K562 (cell line): ENCODE measurements at regions not wholly inside any gene's neighbourhood (a gene's known extent, or its start where the extent isn't known, plus 50 kb on each side); places are given as distances from the start of the nearest gene placed in this dataset.

Experiments
- ATAC-seq: fragments of 200-7000 bp; cut with Tn5 transposase; 3 replicates; pipeline ENCODE4 v1.9.1; 2020; ENCODE audit warnings: moderate library complexity
- BruUV-seq: library from RNA; stranded (reverse); fragments of 400-500 nt; replicated peaks from 2 replicates; lab custom pipeline; 2021; lab: Mats Ljungman, UMichigan
- CTCF ChIA-PET: fragments of 300-600 bp; formaldehyde crosslinking; extraction: SDS; loops from one replicate; lab custom pipeline; 2021; ENCODE audit warnings: low intra/inter-chr PET ratio; lab: Yijun Ruan, JAX
- POLR2A ChIA-PET: fragments of 300-600, 350-650 bp; sonication (Branson Sonifier 250); formaldehyde crosslinking; extraction: SDS; loops from one replicate; lab custom pipeline; 2021; ENCODE audit warnings: antibody characterized with exemption, inconsistent platforms; lab: Yijun Ruan, JAX
- DNase-seq, 4 experiments: peaks; one replicate each; pipeline versions ENCODE4 v3.0.0 to v3.0.0-alpha.2; 2011 to 2018; ENCODE audit warnings: low spot score in 3 of 4, mixed read lengths in 3 of 4; ENCODE audit errors: extremely low read depth in 1 of 4
- FAIRE-seq: peaks from 2 replicates; lab custom pipeline; 2011; peaks lifted over from hg19 to GRCh38; lab: Jason Lieb, UNC
- H2AFZ ChIP-seq: 2 replicates; pipeline ENCODE4 v1.6.0; 2011; ENCODE audit warnings: low read depth, low read length, control low read depth, inconsistent platforms
- H3K27ac ChIP-seq: fragments of 200-600 bp; 3 replicates; pipeline ENCODE4 v1.8.0; 2011; ENCODE audit warnings: low read depth, mild to moderate bottlenecking, control low read depth, inconsistent platforms, low read length, moderate library complexity, mixed read lengths; ENCODE audit errors: extremely low read depth
- H3K27me3 ChIP-seq, 2 experiments: fragments of 300-600 bp in 1 of 2; 2 replicates in 1 of 2; 3 replicates in 1 of 2; pipeline versions ENCODE4 v1.6.0 to v1.8.0; 2011; ENCODE audit warnings: inconsistent platforms in 2 of 2, low read length in 2 of 2, mild to moderate bottlenecking in 1 of 2, mixed read lengths in 1 of 2, moderate library complexity in 1 of 2; ENCODE audit not compliant: control insufficient read depth in 2 of 2, insufficient read depth in 2 of 2
- H3K36me3 ChIP-seq: fragments of 300-600 bp; 3 replicates; pipeline ENCODE4 v1.8.0; 2011; ENCODE audit warnings: mild to moderate bottlenecking, low read length, inconsistent platforms; ENCODE audit not compliant: control insufficient read depth, insufficient read depth
- H3K4me1 ChIP-seq, 2 experiments: fragments of 200-600 bp in 1 of 2; replicated peaks in 1 of 2; 2 replicates in 1 of 2; 3 replicates in 1 of 2; pipeline versions ENCODE4 v1.5.1 to v1.8.0; 2011; ENCODE audit warnings: inconsistent platforms in 2 of 2, low read length in 2 of 2, mild to moderate bottlenecking in 1 of 2, mixed read lengths in 1 of 2, moderate library complexity in 1 of 2; ENCODE audit not compliant: control insufficient read depth in 2 of 2, insufficient read depth in 2 of 2
- H3K4me2 ChIP-seq: 2 replicates; pipeline ENCODE4 v1.6.1; 2011; ENCODE audit warnings: low read length, control low read depth, inconsistent platforms, mixed read lengths; ENCODE audit not compliant: insufficient read depth
- H3K4me3 ChIP-seq: fragments of 200-600 bp; sonication (generic), shearing (Covaris generic); 2 replicates; pipeline ENCODE4 v1.5.1; 2016; ENCODE audit warnings: control low read depth, inconsistent platforms
- H3K79me2 ChIP-seq: fragments of 200-600 bp; 3 replicates; pipeline ENCODE4 v1.8.0; 2011; ENCODE audit warnings: low read length, inconsistent platforms; ENCODE audit not compliant: control insufficient read depth, insufficient read depth
- H3K9ac ChIP-seq, 2 experiments: 2 replicates each; pipeline versions ENCODE4 v1.6.0 to v1.6.1; 2011; ENCODE audit warnings: low read depth in 2 of 2, low read length in 2 of 2, control low read depth in 1 of 2, inconsistent platforms in 1 of 2, mild to moderate bottlenecking in 1 of 2, mixed read lengths in 1 of 2; ENCODE audit not compliant: insufficient read depth in 1 of 2
- H3K9me1 ChIP-seq: one replicate; pipeline ENCODE4 v1.6.0; 2011; ENCODE audit warnings: inconsistent platforms, mild to moderate bottlenecking, low read length, moderate library complexity; ENCODE audit not compliant: control insufficient read depth, insufficient read depth
- H3K9me3 ChIP-seq: replicated peaks from 2 replicates; pipeline ENCODE4 v1.5.1; 2011; ENCODE audit warnings: low read depth, low read length, inconsistent platforms; ENCODE audit not compliant: control insufficient read depth, insufficient read depth
- H4K20me1 ChIP-seq: replicated peaks from 2 replicates; pipeline ENCODE4 v1.6.1; 2011; ENCODE audit warnings: low read length, inconsistent platforms, mixed read lengths; ENCODE audit not compliant: control insufficient read depth, insufficient read depth
- CSDE1 ChIP-seq, 2 experiments: fragments of 450-650 bp; IDR thresholded peaks; 2 replicates each; pipeline ENCODE4 v1.6.1; 2016; ENCODE audit warnings: mild to moderate bottlenecking in 1 of 2
- HDAC2 ChIP-seq: fragments of 450-650 bp; IDR thresholded peaks from 2 replicates; pipeline ENCODE4 v1.6.1; 2016; ENCODE audit warnings: mild to moderate bottlenecking
- JUN ChIP-seq, 2 experiments: sonication (generic) in 1 of 2; formaldehyde crosslinking in 1 of 2; IDR thresholded peaks; 2 replicates each; pipeline versions ENCODE4 v1.6.1 to v1.8.0; 2012 to 2022; ENCODE audit warnings: borderline replicate concordance in 2 of 2, mild to moderate bottlenecking in 2 of 2, improper control_type of control experiment in 1 of 2, low read depth in 1 of 2, low read length in 1 of 2, missing genetic modification reagents in 1 of 2
- KDM5B ChIP-seq: fragments of 200-600 bp; sonication (generic); IDR thresholded peaks from 2 replicates; pipeline ENCODE4 v1.6.1; 2012; ENCODE audit warnings: low read depth, mild to moderate bottlenecking, moderate library complexity, low read length, control low read depth, inconsistent platforms; ENCODE audit not compliant: insufficient replicate concordance
- MCM3 ChIP-seq: fragments of 450-650 bp; IDR thresholded peaks from 2 replicates; pipeline ENCODE4 v1.6.1; 2016
- ZFP1 ChIP-seq: fragments of 450-650 bp; formaldehyde crosslinking; IDR thresholded peaks from 2 replicates; pipeline ENCODE4 v1.4.0; 2020; ENCODE audit warnings: mild to moderate bottlenecking, mixed read lengths
- WGBS: fragments of 100-300 bp; shearing (Covaris generic); methylation state at CpG from one replicate; pipeline ENCODE4 v1.1.6; 2016; ENCODE audit warnings: low coverage, mixed read lengths; ENCODE audit not compliant: insufficient coverage; ENCODE audit errors: missing lambda C conversion rate; 5-methylcytosine and 5-hydroxymethylcytosine counted together
- in situ Hi-C: fragments of 300-500 bp; cut with MboI; formaldehyde crosslinking; loops from 4 replicates; pipeline ENCODE4 v1.15.0; 2018; ENCODE audit warnings: inconsistent platforms, mixed read lengths
- intact Hi-C: fragments of 100-400 bp; cut with micrococcal nuclease; formaldehyde crosslinking; loops from 2 replicates; pipeline ENCODE4 v1.14.2; 2022
- TF ChIP-seq, protein P1 (sequence below): fragments of 250-450 bp; sonication (Bioruptor Pico); IDR thresholded peaks from 2 replicates; pipeline ENCODE4 v1.4.0; 2020; ENCODE audit warnings: mild to moderate bottlenecking, moderate library complexity
- TF ChIP-seq, protein P2 (sequence below): fragments of 250-450 bp; sonication (Bioruptor Pico); IDR thresholded peaks from 2 replicates; pipeline ENCODE4 v1.4.0; 2020

- Histone ChIP-seq H3K36me3 (no peaks in the 10 kb centered on the region), H3K9ac (no peak overlapping the region), H3K27me3 (no peaks in the 10 kb centered on the region), H3K4me2 (no peak overlapping the region), H3K4me1 (no peaks in the 10 kb centered on the region), H2AFZ (no peak overlapping the region), H4K20me1 (no peaks in the 10 kb centered on the region), H3K9me3 (no peaks in the 10 kb centered on the region), H3K9me1 (no peaks in the 10 kb centered on the region), H3K79me2 (no peaks in the 10 kb centered on the region), H3K27ac (no peak overlapping the region), H3K4me3 (no peak overlapping the region)
- in situ Hi-C loops (no loop called here), intact Hi-C loops (no loop called here)
- TF ChIP-seq, protein P1, sequence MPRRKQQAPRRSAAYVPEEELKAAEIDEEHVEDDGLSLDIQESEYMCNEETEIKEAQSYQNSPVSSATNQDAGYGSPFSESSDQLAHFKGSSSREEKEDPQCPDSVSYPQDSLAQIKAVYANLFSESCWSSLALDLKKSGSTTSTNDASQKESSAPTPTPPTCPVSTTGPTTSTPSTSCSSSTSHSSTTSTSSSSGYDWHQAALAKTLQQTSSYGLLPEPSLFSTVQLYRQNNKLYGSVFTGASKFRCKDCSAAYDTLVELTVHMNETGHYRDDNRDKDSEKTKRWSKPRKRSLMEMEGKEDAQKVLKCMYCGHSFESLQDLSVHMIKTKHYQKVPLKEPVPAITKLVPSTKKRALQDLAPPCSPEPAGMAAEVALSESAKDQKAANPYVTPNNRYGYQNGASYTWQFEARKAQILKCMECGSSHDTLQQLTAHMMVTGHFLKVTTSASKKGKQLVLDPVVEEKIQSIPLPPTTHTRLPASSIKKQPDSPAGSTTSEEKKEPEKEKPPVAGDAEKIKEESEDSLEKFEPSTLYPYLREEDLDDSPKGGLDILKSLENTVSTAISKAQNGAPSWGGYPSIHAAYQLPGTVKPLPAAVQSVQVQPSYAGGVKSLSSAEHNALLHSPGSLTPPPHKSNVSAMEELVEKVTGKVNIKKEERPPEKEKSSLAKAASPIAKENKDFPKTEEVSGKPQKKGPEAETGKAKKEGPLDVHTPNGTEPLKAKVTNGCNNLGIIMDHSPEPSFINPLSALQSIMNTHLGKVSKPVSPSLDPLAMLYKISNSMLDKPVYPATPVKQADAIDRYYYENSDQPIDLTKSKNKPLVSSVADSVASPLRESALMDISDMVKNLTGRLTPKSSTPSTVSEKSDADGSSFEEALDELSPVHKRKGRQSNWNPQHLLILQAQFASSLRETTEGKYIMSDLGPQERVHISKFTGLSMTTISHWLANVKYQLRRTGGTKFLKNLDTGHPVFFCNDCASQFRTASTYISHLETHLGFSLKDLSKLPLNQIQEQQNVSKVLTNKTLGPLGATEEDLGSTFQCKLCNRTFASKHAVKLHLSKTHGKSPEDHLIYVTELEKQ (CRISPR knock-in tag): no peak
- TF ChIP-seq JUN (IDR thresholded peaks at IDR 0.05; ENCODE audit: borderline replicate concordance, low read depth, low read length) (no peak), JUN (CRISPR knock-in tag; IDR thresholded peaks at IDR 0.05; ENCODE audit: borderline replicate concordance) (no peak), ZFP1 (CRISPR knock-in tag) (no peak), MCM3 (no peak), HDAC2 (no peak), KDM5B (no peak), CSDE1 (IDR thresholded peaks at IDR 0.05) (no peak)
- TF ChIP-seq, protein P2, sequence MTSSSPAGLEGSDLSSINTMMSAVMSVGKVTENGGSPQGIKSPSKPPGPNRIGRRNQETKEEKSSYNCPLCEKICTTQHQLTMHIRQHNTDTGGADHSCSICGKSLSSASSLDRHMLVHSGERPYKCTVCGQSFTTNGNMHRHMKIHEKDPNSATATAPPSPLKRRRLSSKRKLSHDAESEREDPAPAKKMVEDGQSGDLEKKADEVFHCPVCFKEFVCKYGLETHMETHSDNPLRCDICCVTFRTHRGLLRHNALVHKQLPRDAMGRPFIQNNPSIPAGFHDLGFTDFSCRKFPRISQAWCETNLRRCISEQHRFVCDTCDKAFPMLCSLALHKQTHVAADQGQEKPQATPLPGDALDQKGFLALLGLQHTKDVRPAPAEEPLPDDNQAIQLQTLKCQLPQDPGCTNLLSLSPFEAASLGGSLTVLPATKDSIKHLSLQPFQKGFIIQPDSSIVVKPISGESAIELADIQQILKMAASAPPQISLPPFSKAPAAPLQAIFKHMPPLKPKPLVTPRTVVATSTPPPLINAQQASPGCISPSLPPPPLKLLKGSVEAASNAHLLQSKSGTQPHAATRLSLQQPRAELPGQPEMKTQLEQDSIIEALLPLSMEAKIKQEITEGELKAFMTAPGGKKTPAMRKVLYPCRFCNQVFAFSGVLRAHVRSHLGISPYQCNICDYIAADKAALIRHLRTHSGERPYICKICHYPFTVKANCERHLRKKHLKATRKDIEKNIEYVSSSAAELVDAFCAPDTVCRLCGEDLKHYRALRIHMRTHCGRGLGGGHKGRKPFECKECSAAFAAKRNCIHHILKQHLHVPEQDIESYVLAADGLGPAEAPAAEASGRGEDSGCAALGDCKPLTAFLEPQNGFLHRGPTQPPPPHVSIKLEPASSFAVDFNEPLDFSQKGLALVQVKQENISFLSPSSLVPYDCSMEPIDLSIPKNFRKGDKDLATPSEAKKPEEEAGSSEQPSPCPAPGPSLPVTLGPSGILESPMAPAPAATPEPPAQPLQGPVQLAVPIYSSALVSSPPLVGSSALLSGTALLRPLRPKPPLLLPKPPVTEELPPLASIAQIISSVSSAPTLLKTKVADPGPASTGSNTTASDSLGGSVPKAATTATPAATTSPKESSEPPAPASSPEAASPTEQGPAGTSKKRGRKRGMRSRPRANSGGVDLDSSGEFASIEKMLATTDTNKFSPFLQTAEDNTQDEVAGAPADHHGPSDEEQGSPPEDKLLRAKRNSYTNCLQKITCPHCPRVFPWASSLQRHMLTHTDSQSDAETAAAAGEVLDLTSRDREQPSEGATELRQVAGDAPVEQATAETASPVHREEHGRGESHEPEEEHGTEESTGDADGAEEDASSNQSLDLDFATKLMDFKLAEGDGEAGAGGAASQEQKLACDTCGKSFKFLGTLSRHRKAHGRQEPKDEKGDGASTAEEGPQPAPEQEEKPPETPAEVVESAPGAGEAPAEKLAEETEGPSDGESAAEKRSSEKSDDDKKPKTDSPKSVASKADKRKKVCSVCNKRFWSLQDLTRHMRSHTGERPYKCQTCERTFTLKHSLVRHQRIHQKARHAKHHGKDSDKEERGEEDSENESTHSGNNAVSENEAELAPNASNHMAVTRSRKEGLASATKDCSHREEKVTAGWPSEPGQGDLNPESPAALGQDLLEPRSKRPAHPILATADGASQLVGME (CRISPR knock-in tag): no peak
- no TSS peak for BruUV-seq
- no peak for ATAC-seq
- ChIA-PET CTCF (no interaction called here), POLR2A (no interaction called here)
- no peak for FAIRE-seq
- DNase-seq: no peak
- 0% methylated on average over 2 of the region's 2 CpGs for WGBS
These were observed 918.7 kb downstream of the FAT4 start for GRCh38 chr4:126233483-126233882.
